Epithelial cell of prostate (primary cell): ENCODE measurements at regions not wholly inside any gene's neighbourhood (a gene's known extent, or its start where the extent isn't known, plus 50 kb on each side); places are given as distances from the start of the nearest gene placed in this dataset.

ENCODE experiments used
- DNase-seq: peaks from one replicate; pipeline ENCODE4 v3.0.0-alpha.2; 2011; ENCODE audit warnings: low read depth, low spot score
- H3K27ac ChIP-seq: fragments of 450-650 bp; 2 replicates; pipeline ENCODE4 v1.5.1; 2017; ENCODE audit warnings: mild to moderate bottlenecking

- no peak for DNase-seq
- no peak overlapping the region for H3K27ac ChIP-seq
These were observed 386.4 kb upstream of the RPS6KA3 start for GRCh38 chrX:20653070-20653469.

- no peak overlapping the region for H3K27ac ChIP-seq
- DNase-seq = no peak
These were observed 375.2 kb upstream of the RPS6KA3 start for GRCh38 chrX:20641954-20642353.

GRCh38 chrX:20639115-20639514, 372.4 kb upstream of the RPS6KA3 start:
- no peak overlapping the region for H3K27ac ChIP-seq
- DNase-seq = no peak

- no peak for DNase-seq
- no peak overlapping the region for H3K27ac ChIP-seq
These were observed 370.6 kb upstream of the RPS6KA3 start for GRCh38 chrX:20637351-20637750.

- no peak overlapping the region for H3K27ac ChIP-seq
- DNase-seq = no peak
These were observed 366.7 kb upstream of the RPS6KA3 start for GRCh38 chrX:20633451-20633850.

GRCh38 chrX:20623448-20623847, 356.7 kb upstream of the RPS6KA3 start:
- no peak overlapping the region for H3K27ac ChIP-seq
- DNase-seq = no peak

GRCh38 chrX:20620306-20620705, 353.6 kb upstream of the RPS6KA3 start:
- H3K27ac ChIP-seq = peak overlapping the region; percentile 22
- peak; percentile 8 for DNase-seq

- no peak for DNase-seq
- H3K27ac ChIP-seq = no peak overlapping the region
These were observed 343.3 kb upstream of the RPS6KA3 start for GRCh38 chrX:20609916-20610415.

- no peak for DNase-seq
- H3K27ac ChIP-seq = no peak overlapping the region
These were observed 340.1 kb upstream of the RPS6KA3 start for GRCh38 chrX:20606831-20607230.

GRCh38 chrX:20596856-20597255, 330.1 kb upstream of the RPS6KA3 start:
- DNase-seq = no peak

GRCh38 chrX:20595928-20596575, 329.3 kb upstream of the RPS6KA3 start:
- DNase-seq = peak; percentile 31
- H3K27ac ChIP-seq = no peak overlapping the region

More at GRCh38 chrX:20596856-20597255, 330.1 kb upstream of the RPS6KA3 start:
- no peak overlapping the region for H3K27ac ChIP-seq

GRCh38 chrX:20594985-20595384, 328.3 kb upstream of the RPS6KA3 start:
- no peak overlapping the region for H3K27ac ChIP-seq
- DNase-seq = no peak

- DNase-seq = no peak
- no peak overlapping the region for H3K27ac ChIP-seq
These were observed 327.1 kb upstream of the RPS6KA3 start for GRCh38 chrX:20593836-20594235.

GRCh38 chrX:20593402-20593801, 326.7 kb upstream of the RPS6KA3 start:
- no peak for DNase-seq
- no peak overlapping the region for H3K27ac ChIP-seq

- H3K27ac ChIP-seq = no peak overlapping the region
- DNase-seq = no peak
These were observed 324.5 kb upstream of the RPS6KA3 start for GRCh38 chrX:20591246-20591645.

- H3K27ac ChIP-seq = no peak overlapping the region
- no peak for DNase-seq
These were observed 319.1 kb upstream of the RPS6KA3 start for GRCh38 chrX:20585782-20586181.

- no peak for DNase-seq
- no peak overlapping the region for H3K27ac ChIP-seq
These were observed 304.9 kb upstream of the RPS6KA3 start for GRCh38 chrX:20571611-20572010.

- no peak overlapping the region for H3K27ac ChIP-seq
- DNase-seq = no peak
These were observed 300.4 kb upstream of the RPS6KA3 start for GRCh38 chrX:20567108-20567507.

- no peak for DNase-seq
- H3K27ac ChIP-seq = no peak overlapping the region
These were observed 280.9 kb upstream of the RPS6KA3 start for GRCh38 chrX:20547611-20548051.

GRCh38 chrX:20545538-20545937, 278.8 kb upstream of the RPS6KA3 start:
- no peak overlapping the region for H3K27ac ChIP-seq
- no peak for DNase-seq

- DNase-seq = no peak
- no peak overlapping the region for H3K27ac ChIP-seq
These were observed 275.4 kb upstream of the RPS6KA3 start for GRCh38 chrX:20542072-20542471.

- H3K27ac ChIP-seq = no peak overlapping the region
- DNase-seq = no peak
These were observed 272.3 kb upstream of the RPS6KA3 start for GRCh38 chrX:20538974-20539373.
